HG02678 (cell line): ENCODE measurements at regions not wholly inside any gene's neighbourhood (a gene's known extent, or its start where the extent isn't known, plus 50 kb on each side); places are given as distances from the start of the nearest gene placed in this dataset.

Source experiments
- ATAC-seq: cut with Tn5 transposase; IDR thresholded peaks from one replicate; pipeline ENCODE4 v1.9.1; 2021; ENCODE audit warnings: mild to moderate bottlenecking, moderate library complexity; ENCODE audit not compliant: unreplicated experiment

GRCh38 chr3:83734656-83735055 lies 1224.1 kb upstream of the CADM2 start:
- ATAC-seq = no peak

GRCh38 chr3:83738202-83738601 lies 1220.6 kb upstream of the CADM2 start:
- ATAC-seq = no peak

- no peak for ATAC-seq
These were observed 1218.3 kb upstream of the CADM2 start for GRCh38 chr3:83740504-83740903.

GRCh38 chr3:83765956-83766355 lies 1192.8 kb upstream of the CADM2 start:
- ATAC-seq = no peak

DNA sequence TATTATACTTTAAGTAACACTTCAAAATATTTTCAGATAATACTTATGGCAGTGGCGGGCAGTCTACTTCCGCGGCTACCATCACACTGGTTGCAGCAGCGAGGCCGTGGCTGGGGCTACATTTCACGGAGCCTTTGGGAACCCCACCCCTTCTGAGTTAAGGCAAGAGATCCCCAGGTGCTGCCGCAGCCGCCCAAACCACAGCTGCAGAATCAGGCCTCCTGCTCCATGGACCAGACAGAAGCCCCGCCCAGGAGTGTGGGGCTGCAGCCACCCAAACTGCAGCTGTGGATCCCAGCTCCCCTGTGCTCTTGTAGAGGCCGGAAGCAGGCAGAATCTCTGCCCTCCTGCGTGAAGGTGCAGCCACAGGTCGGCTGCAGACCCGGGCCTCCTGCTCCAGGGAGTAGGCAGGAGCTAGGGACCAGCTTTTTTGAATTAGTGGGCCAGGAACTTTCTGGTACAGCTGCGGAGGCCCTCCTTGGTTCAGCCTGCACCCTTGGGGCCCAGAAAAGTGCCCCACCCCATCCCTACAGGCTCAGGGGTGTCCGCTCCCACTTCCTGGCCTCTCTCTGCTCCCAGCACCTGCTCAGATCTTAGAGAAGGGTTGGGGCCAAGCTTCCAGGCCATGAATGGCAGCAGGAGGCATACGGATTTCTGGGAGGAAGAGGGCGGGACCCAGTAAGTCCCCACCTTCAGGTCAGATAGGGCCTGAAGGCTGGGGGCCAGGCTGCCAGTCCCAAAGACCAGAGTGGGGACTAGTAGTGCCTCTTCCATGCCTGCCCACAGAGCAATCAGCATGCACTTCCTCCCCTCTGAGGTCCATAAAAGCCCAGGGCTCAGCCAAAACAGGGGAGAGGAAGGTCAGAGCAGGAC lies 1188.8 kb upstream of the CADM2 start:
- no peak for ATAC-seq

GRCh38 chr3:83770664-83771402 lies 1188.0 kb upstream of the CADM2 start:
- ATAC-seq = no peak

- ATAC-seq = no peak
These were observed 1156.0 kb upstream of the CADM2 start for GRCh38 chr3:83802801-83803200.

GRCh38 chr3:83807511-83807910 lies 1151.3 kb upstream of the CADM2 start:
- ATAC-seq = no peak

- no peak for ATAC-seq
These were observed 1145.6 kb upstream of the CADM2 start for GRCh38 chr3:83813176-83813575.

- no peak for ATAC-seq
These were observed 1142.1 kb upstream of the CADM2 start for GRCh38 chr3:83816653-83817052.

- ATAC-seq = no peak
These were observed 1137.3 kb upstream of the CADM2 start for GRCh38 chr3:83821506-83821905.

- ATAC-seq = no peak
These were observed 1135.7 kb upstream of the CADM2 start for GRCh38 chr3:83823095-83823494.

DNA sequence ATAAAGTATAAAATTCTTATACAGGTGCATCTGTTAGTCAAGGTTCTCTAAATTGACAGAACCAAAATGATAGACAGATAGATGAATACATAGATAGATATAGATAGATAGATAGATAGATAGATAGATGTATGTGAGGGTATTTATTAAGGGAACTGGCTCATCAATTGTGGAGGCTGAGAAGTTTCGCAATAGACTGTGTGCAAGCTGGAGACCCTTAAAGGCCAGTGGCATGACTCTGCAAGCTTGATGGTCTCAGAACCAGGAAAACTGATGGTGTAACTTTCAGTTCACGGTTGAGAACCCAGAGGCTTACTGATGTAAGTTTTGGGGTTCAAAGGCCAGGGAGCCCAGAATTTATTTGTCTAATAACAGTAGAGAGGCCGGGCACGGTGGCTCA lies 1123.7 kb upstream of the CADM2 start:
- no peak for ATAC-seq

- ATAC-seq = no peak
These were observed 1116.3 kb upstream of the CADM2 start for GRCh38 chr3:83842511-83842910.

GRCh38 chr3:83843716-83844115 lies 1115.1 kb upstream of the CADM2 start:
- no peak for ATAC-seq

DNA sequence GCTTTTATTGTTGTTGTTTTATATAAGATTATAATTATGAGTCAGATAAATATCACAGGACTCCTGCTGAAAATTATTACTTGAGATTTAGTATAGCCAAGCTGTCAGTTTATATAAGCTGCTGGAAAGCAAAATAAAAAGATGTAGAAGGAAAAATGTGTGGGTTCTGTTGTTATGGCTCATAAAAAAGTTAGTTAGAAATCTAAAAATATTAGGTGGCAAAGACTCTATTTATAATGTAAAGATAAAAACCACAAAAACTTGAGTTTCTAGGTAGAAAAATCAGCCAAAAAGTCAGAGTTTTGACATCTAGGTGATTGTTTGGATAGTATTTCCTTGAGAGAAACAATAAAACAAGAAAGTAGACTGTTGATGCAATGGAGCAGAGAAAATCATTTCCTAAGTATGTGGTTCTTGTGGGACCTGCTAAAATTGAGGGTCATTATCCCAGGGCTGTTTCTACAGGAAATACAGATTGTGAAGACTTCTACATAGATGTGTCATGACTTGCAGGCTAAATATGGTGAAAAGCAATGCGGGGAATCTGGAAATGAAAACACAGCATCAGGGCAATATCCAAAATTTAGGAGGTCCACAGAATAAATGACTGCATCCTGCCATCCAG lies 1109.6 kb upstream of the CADM2 start:
- no peak for ATAC-seq

GRCh38 chr3:83863380-83863779 lies 1095.4 kb upstream of the CADM2 start:
- ATAC-seq = no peak

DNA sequence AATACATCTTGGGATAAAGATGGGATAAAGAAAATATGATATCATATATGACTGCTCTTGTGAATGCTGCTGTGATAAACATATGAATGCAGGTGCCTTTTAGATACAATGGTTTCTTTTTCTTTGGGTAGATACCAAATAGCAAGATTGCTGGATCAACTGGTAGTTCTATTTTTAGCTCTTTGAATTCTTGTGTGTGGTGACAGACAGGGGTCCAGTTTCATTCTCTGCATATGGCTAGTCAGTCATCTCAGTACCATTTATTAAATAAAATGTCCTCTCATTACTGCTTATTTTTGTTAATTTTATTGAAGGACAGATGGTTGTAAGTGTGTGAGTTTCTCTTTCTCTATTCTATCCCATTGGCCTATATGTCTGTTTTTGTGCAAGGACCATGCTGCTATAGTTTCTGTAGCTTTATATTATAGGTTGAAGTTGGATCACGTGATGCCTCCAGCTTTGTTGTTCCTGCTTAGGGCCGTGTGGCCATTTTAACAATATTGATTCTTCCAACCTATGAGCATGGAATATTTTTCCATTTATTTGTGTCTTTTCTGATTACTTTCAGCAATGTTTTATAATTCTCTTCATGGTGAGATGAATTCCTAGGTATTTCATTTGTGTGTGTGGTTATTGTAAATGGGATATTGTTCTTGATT lies 1089.8 kb upstream of the CADM2 start:
- ATAC-seq = no peak

GRCh38 chr3:83873550-83873949 lies 1085.2 kb upstream of the CADM2 start:
- no peak for ATAC-seq

DNA sequence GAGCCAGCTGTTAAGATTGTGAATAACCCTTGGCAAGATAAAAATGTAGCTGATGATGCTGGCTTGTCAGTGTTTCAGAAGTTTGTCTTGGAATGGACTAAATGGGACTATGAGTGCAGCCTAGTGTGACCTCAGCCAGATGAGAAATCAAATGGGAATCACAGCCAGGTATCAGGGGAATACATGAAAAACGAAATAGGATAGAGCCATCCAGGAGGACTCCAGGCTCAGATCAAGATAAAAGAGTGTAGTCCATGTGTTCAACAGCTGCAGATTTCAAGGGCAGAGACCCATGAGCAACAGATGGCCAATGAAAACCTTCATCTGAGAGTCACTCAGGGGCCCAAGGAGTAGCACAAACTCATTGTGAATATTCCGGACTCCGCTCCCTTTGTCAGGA lies 1080.9 kb upstream of the CADM2 start:
- no peak for ATAC-seq

GRCh38 chr3:83882701-83883100 lies 1076.1 kb upstream of the CADM2 start:
- ATAC-seq = no peak
